ENCODE measurements at regions not wholly inside any gene's neighbourhood (a gene's known extent, or its start where the extent isn't known, plus 50 kb on each side); places are given as distances from the start of the nearest gene placed in this dataset.

DNA sequence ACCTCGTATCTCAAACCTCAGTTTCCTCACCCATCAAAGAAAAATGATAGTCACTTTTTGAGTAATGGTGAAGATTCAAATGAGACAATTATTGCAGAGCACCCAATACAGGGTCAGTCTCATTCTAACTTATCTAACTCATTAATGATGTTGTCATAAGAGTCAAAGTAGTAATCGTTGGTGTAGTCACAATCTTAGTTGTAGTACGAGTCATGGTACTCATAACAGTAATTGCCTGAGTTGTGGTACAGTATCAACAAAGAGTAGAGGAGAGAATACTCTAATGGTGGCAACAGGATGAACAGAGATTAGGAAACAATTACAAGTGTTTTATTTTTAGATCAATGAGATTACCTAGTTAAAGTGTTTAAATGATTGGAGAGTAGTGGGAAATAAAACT lies 93.6 kb upstream of the TMTC2 start:
- TF ChIP-seq, protein P1, sequence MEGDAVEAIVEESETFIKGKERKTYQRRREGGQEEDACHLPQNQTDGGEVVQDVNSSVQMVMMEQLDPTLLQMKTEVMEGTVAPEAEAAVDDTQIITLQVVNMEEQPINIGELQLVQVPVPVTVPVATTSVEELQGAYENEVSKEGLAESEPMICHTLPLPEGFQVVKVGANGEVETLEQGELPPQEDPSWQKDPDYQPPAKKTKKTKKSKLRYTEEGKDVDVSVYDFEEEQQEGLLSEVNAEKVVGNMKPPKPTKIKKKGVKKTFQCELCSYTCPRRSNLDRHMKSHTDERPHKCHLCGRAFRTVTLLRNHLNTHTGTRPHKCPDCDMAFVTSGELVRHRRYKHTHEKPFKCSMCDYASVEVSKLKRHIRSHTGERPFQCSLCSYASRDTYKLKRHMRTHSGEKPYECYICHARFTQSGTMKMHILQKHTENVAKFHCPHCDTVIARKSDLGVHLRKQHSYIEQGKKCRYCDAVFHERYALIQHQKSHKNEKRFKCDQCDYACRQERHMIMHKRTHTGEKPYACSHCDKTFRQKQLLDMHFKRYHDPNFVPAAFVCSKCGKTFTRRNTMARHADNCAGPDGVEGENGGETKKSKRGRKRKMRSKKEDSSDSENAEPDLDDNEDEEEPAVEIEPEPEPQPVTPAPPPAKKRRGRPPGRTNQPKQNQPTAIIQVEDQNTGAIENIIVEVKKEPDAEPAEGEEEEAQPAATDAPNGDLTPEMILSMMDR (IDR thresholded peaks at IDR 0.05) = no peak
- no peak for TF ChIP-seq POLR2A (IDR thresholded peaks at IDR 0.05)
